NCI-H345 treated with DMSO at 0.1 percent for 48 hours (cell line): ENCODE measurements at regions not wholly inside any gene's neighbourhood (a gene's known extent, or its start where the extent isn't known, plus 50 kb on each side); places are given as distances from the start of the nearest gene placed in this dataset.
"Not testable (repeated sequence)": the region's sequence is repeated elsewhere in the genome, so short reads cannot be mapped to it uniquely, and the experiment has no call there.

Experiments
- DNase-seq: peaks from one replicate; lab custom pipeline; 2025; ENCODE audit not compliant: unreplicated experiment; lab: John Stamatoyannopoulos, UW

- no peak for DNase-seq
Observed at GRCh38 chr3:147471741-147472140, 62.6 kb downstream of the ZIC1 start.

- DNase-seq: no peak
Observed at GRCh38 chr3:147472846-147473245, 63.7 kb downstream of the ZIC1 start.

- no peak for DNase-seq
Observed at GRCh38 chr3:147483145-147483544, 74.0 kb downstream of the ZIC1 start.

- no peak for DNase-seq
Observed at GRCh38 chr3:147483578-147483977, 74.4 kb downstream of the ZIC1 start.

GRCh38 chr3:147493065-147493464, 83.9 kb downstream of the ZIC1 start:
- no peak for DNase-seq

- no peak for DNase-seq
Observed at GRCh38 chr3:147493666-147494065, 84.5 kb downstream of the ZIC1 start.

- DNase-seq: no peak
Observed at GRCh38 chr3:147497286-147497685, 88.1 kb downstream of the ZIC1 start.

- no peak for DNase-seq
Observed at GRCh38 chr3:147507638-147508286, 98.6 kb downstream of the ZIC1 start.

- DNase-seq: no peak
Observed at GRCh38 chr3:147509448-147509847, 100.3 kb downstream of the ZIC1 start.

GRCh38 chr3:147513785-147514184, 104.6 kb downstream of the ZIC1 start:
- no peak for DNase-seq

- no peak for DNase-seq
Observed at GRCh38 chr3:147514366-147515160, 105.4 kb downstream of the ZIC1 start.

GRCh38 chr3:147518465-147518864, 109.3 kb downstream of the ZIC1 start:
- DNase-seq: no peak

GRCh38 chr3:147521646-147522045, 112.5 kb downstream of the ZIC1 start:
- no peak for DNase-seq

- not testable (repeated sequence) for DNase-seq
Observed at GRCh38 chr3:147522780-147523179, 113.6 kb downstream of the ZIC1 start.

- no peak for DNase-seq
Observed at GRCh38 chr3:147529551-147529950, 120.4 kb downstream of the ZIC1 start.

- no peak for DNase-seq
Observed at GRCh38 chr3:147538034-147538433, 128.9 kb downstream of the ZIC1 start.

GRCh38 chr3:147540921-147541320, 131.8 kb downstream of the ZIC1 start:
- no peak for DNase-seq

GRCh38 chr3:147544290-147544689, 135.1 kb downstream of the ZIC1 start:
- DNase-seq: no peak

- no peak for DNase-seq
Observed at GRCh38 chr3:147551491-147551890, 142.3 kb downstream of the ZIC1 start.

GRCh38 chr3:147554332-147554731, 145.2 kb downstream of the ZIC1 start:
- DNase-seq: no peak

- no peak for DNase-seq
Observed at GRCh38 chr3:147572970-147573340, 163.8 kb downstream of the ZIC1 start.

GRCh38 chr3:147574621-147575020, 165.5 kb downstream of the ZIC1 start:
- no peak for DNase-seq

GRCh38 chr3:147575391-147575790, 166.2 kb downstream of the ZIC1 start:
- no peak for DNase-seq
